Neural cell (in vitro differentiated cells): ENCODE measurements at regions not wholly inside any gene's neighbourhood (a gene's known extent, or its start where the extent isn't known, plus 50 kb on each side); places are given as distances from the start of the nearest gene placed in this dataset.

ENCODE experiments used
- EP300 ChIP-seq: fragments of 450-650 bp; conservative IDR thresholded peaks from 2 replicates; pipeline ENCODE4 v1.6.1; 2014; ENCODE audit warnings: antibody characterized with exemption, mild to moderate bottlenecking, moderate library complexity; ENCODE audit not compliant: poor library complexity, severe bottlenecking
- EZH2 ChIP-seq: fragments of 200-600, 300-800 bp; shearing (Covaris generic), sonication (generic); IDR thresholded peaks from 2 replicates; pipeline ENCODE4 v1.6.1; 2014; ENCODE audit warnings: antibody characterized with exemption, low read length, borderline replicate concordance, mild to moderate bottlenecking; ENCODE audit not compliant: insufficient read depth, poor library complexity, severe bottlenecking
- MXI1 ChIP-seq: fragments of 450-650 bp; conservative IDR thresholded peaks from 2 replicates; pipeline ENCODE4 v1.6.1; 2014; ENCODE audit warnings: antibody characterized with exemption, mild to moderate bottlenecking; ENCODE audit not compliant: poor library complexity, severe bottlenecking
- POLR2AphosphoS5 ChIP-seq: IDR thresholded peaks from 2 replicates; pipeline ENCODE4 v1.6.1; 2012
- RAD21 ChIP-seq: fragments of 450-650 bp; conservative IDR thresholded peaks from 2 replicates; pipeline ENCODE4 v1.6.1; 2014; ENCODE audit warnings: antibody characterized with exemption, mild to moderate bottlenecking, moderate library complexity
- TAF1 ChIP-seq: IDR thresholded peaks from 2 replicates; pipeline ENCODE4 v1.6.1; 2012; ENCODE audit warnings: low read depth
- TF ChIP-seq, protein P1 (sequence below): fragments of 450-650 bp; IDR thresholded peaks from 2 replicates; pipeline ENCODE4 v1.5.1; 2014; ENCODE audit warnings: antibody characterized with exemption, mild to moderate bottlenecking, moderate library complexity; ENCODE audit not compliant: poor library complexity, severe bottlenecking
- TF ChIP-seq, protein P2 (sequence below): IDR thresholded peaks from 2 replicates; pipeline ENCODE4 v1.6.1; 2012; ENCODE audit warnings: borderline replicate concordance

DNA sequence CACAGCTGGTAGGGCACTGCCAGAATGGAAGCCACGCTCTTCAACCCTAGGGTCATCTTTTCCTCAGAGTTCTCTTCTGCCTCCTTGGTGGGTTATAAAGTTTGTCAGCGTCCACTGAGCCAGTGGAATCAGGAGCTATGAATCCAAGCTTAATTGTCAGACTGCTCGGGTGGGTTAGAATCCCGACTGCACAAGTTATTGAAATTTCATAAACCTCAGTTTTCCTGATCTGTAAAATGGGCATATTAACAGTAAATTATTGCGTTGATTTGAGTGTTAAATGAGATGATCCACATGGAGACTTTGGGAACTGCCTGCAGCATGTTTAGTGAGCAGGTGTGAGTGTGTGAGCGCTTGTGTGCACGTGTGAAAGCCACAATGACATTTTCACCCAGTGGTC lies 400.5 kb upstream of the CDH11 start:
- TF ChIP-seq, protein P1, sequence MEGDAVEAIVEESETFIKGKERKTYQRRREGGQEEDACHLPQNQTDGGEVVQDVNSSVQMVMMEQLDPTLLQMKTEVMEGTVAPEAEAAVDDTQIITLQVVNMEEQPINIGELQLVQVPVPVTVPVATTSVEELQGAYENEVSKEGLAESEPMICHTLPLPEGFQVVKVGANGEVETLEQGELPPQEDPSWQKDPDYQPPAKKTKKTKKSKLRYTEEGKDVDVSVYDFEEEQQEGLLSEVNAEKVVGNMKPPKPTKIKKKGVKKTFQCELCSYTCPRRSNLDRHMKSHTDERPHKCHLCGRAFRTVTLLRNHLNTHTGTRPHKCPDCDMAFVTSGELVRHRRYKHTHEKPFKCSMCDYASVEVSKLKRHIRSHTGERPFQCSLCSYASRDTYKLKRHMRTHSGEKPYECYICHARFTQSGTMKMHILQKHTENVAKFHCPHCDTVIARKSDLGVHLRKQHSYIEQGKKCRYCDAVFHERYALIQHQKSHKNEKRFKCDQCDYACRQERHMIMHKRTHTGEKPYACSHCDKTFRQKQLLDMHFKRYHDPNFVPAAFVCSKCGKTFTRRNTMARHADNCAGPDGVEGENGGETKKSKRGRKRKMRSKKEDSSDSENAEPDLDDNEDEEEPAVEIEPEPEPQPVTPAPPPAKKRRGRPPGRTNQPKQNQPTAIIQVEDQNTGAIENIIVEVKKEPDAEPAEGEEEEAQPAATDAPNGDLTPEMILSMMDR, result no peak
- TF ChIP-seq EZH2, result no peak
- TF ChIP-seq EP300, result no peak
- TF ChIP-seq POLR2AphosphoS5, result no peak
- TF ChIP-seq, protein P2, sequence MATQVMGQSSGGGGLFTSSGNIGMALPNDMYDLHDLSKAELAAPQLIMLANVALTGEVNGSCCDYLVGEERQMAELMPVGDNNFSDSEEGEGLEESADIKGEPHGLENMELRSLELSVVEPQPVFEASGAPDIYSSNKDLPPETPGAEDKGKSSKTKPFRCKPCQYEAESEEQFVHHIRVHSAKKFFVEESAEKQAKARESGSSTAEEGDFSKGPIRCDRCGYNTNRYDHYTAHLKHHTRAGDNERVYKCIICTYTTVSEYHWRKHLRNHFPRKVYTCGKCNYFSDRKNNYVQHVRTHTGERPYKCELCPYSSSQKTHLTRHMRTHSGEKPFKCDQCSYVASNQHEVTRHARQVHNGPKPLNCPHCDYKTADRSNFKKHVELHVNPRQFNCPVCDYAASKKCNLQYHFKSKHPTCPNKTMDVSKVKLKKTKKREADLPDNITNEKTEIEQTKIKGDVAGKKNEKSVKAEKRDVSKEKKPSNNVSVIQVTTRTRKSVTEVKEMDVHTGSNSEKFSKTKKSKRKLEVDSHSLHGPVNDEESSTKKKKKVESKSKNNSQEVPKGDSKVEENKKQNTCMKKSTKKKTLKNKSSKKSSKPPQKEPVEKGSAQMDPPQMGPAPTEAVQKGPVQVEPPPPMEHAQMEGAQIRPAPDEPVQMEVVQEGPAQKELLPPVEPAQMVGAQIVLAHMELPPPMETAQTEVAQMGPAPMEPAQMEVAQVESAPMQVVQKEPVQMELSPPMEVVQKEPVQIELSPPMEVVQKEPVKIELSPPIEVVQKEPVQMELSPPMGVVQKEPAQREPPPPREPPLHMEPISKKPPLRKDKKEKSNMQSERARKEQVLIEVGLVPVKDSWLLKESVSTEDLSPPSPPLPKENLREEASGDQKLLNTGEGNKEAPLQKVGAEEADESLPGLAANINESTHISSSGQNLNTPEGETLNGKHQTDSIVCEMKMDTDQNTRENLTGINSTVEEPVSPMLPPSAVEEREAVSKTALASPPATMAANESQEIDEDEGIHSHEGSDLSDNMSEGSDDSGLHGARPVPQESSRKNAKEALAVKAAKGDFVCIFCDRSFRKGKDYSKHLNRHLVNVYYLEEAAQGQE, result no peak
- no peak for TF ChIP-seq RAD21
- TF ChIP-seq TAF1, result no peak
- no peak for TF ChIP-seq MXI1
